ENCODE measurements at regions not wholly inside any gene's neighbourhood (a gene's known extent, or its start where the extent isn't known, plus 50 kb on each side); places are given as distances from the start of the nearest gene placed in this dataset.
"Not testable (repeated sequence)": the region's sequence is repeated elsewhere in the genome, so short reads cannot be mapped to it uniquely, and the experiment has no call there.

- DNase-seq (ENCODE audit: low spot score), result not testable (repeated sequence)
Observed at GRCh38 chr16:88148078-88148477, 196.8 kb downstream of the BANP start.

- not testable (repeated sequence) for DNase-seq (ENCODE audit: low spot score)
Observed at GRCh38 chr16:88148682-88149081, 197.4 kb downstream of the BANP start.

- not testable (repeated sequence) for DNase-seq (ENCODE audit: low spot score)
Observed at GRCh38 chr16:88149158-88149603, 197.9 kb downstream of the BANP start.

DNA sequence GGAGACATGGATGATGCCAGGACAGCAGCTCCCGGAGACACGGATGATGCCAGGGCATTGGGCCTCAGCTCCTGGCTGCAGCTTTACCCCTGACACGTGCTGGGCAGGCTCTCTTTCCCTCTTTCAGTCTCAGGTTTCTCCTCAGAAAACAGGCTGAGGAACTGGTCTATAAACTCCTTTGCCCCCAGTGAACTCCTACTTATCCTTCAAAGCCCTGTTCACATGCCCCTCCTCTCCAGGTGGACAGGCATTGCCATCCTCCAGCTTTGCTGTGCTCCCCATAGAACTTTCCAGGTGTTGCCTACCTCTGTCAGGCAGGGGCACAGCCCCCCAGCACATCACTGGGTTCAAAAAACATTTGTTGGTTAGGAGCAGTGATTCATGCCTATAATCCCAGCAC lies 198.4 kb downstream of the BANP start:
- not testable (repeated sequence) for DNase-seq (ENCODE audit: low spot score)

DNA sequence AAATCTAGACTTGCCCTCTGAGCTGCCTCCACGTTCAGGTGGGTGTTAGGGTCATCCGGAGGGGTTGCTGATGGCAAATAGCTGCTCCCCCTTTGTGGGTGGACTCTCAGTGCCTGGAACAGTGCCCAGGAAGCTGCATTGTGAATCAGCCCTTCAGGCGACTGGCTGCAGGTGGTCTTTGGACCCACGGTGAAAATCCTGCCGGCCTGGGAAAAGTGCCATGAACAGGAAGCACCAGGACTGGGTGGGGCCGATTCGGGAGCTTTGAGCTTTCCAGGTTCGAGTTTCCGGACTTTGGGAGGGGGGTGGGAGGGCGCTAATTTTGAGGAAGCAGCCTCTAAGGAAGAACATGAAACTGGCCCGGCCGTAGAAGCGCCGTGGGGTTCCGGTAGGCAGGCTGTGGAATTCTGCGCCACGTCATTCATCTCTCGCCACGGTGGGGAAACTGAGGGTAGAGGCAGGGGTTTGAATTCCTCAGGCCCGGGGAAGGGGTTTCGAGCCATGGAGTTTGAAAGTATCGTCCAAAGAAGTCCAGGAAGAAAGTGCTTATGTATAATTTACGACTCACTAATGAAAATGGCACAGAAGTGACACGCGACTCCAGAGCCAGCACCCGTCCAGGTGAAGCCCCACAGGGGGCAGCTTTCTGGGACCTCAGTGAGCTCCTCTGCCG lies 199.4 kb downstream of the BANP start:
- DNase-seq (ENCODE audit: low spot score), result not testable (repeated sequence)

- peak; percentile 29 for DNase-seq (ENCODE audit: low spot score)
Observed at GRCh38 chr16:88151129-88151499, 199.9 kb downstream of the BANP start.

DNA sequence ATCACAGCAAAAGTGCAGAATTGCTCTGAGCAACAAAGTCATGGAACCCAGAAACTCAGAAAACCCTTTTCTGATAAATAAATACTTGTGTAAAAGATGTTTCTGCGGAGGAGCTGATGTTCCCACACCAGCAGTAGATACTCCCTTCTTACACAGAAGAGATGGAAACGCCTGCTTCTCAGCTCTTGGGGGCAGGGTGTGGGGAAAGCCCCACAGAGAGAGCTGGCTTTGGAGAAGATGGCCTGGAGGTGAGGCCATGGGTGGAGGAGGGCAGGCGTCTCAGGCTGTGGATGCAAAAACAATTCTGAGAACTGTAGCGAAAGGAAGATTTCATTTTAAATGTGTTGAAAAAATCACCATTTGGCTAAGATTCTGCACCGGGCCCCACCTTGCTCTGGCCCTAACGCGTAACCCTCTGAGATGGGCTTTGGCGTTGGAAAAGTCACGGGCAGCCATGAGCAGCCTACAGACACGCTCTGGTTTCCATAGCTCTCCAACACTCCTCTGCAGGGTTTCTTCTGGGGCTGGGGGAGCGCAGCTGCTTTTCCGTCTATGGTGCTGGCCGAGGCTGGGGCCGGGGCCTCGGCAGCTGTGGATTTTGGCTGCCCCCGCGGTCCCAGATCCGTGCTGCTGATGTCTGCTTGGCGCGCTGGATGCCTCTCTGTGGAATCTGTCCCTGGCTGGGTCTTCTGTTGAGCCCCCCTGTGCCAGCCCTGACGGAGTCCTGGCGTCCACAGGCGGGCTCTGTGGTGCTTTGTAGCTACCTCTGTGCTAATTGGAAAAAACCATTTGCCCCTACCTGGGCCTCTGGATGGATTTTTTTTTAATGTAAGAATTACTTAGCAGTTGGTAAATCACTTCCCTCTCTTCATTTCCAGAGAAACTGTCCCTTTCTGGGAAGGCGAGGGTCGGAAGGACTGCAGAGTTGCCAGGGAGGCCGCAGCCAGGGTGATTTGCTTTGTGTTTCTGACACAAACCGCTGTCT lies 200.9 kb downstream of the BANP start:
- not testable (repeated sequence) for DNase-seq (ENCODE audit: low spot score)

DNA sequence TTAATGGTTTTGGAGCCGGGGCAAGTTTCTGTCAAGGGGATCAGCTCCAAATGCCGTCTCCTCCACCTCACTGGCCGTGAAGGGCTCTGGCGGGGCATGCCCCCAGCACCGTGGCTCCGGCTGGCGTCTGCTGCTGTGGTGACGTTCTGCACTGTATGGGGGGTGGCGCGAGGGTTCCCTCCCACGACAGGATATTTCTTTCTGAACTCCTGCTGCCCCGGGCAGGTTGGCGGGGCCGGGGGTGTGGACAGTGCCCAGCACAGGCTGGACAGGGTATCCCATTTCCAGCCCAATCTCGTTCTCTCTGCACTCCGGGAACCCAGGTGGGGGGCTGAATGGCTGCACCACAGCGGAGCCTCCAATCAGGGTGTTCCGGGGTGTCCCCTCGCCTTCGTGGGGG lies 201.6 kb downstream of the BANP start:
- DNase-seq (ENCODE audit: low spot score), result not testable (repeated sequence)

DNA sequence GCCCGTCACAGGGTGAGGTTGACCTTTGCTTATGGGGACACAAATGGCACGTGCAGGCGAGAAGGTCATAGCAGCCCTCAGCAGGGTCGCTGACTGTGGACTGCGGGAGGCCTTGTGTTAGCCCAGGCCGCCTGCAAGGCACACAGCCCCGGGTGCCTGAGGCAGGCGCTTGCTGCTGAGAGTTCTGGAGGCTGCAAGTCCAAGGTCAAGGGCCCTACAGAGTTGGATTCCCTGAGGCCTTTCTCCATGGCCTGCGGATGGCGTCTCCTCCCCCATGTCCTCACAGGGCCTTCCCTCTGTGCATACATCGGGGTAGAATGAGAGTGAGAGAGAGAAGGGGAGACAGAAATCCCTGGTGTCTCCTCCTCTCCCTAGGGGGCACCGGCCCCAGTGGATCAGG lies 202.3 kb downstream of the BANP start:
- not testable (repeated sequence) for DNase-seq (ENCODE audit: low spot score)

- not testable (repeated sequence) for DNase-seq (ENCODE audit: low spot score)
Observed at GRCh38 chr16:88154886-88155285, 203.7 kb downstream of the BANP start.

GRCh38 chr16:88155681-88156080 lies 204.4 kb downstream of the BANP start:
- DNase-seq (ENCODE audit: low spot score), result not testable (repeated sequence)

DNA sequence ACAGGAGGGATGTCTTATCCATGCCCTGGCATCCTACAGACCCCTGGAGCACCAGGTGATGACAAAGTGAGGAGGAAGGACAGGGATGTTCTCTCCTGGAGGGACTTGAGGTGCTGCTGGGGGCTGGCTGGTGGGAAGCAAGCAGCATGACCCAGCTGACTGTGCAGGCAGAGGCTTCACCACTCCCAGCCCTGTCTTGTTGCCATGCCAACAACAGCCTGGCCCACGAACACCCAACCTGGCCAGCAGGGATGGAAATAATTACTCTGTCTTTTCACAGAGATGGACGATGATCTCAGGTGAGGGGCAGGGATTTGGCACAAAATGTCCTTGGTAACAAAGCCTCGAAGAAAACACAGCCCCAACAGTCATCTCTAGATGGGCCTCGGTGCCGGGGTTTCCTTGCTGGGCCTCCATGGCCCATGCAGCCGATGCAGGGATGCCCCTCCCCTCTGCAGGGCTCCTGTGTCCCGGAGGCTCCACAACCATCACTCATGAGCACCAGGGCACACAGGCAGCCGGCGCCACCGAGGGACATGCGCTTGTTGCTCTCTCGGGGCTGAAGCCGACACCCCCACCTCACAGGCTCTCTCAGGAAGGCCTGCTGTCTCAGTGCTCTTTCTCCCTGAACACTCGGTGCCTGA lies 205.5 kb downstream of the BANP start:
- not testable (repeated sequence) for DNase-seq (ENCODE audit: low spot score)

GRCh38 chr16:88157686-88158085 lies 206.5 kb downstream of the BANP start:
- DNase-seq (ENCODE audit: low spot score), result not testable (repeated sequence)

GRCh38 chr16:88158256-88159045 lies 207.2 kb downstream of the BANP start:
- DNase-seq (ENCODE audit: low spot score), result not testable (repeated sequence)

GRCh38 chr16:88159046-88159896 lies 208.0 kb downstream of the BANP start:
- not testable (repeated sequence) for DNase-seq (ENCODE audit: low spot score)

DNA sequence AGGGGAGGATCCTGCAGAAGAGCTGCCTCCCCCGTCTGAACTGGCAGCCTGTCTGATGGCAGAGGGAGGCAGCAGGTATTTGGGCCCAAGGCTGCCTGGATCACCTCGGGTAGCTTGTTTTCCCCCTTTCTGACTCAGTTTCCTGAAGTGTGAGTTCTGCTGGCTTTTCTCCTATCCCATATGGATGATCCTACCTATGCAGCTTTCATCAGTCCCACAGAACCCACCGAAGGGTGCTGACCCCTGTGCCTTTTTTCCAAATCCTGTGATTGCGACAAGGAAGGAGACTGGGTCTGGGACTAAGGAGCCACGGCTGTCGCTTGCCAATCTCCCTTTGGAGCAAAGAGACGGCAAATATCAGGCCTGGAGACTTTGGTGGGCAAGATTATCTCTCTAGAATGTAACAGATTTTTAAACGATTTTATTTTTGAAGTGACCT lies 208.7 kb downstream of the BANP start:
- DNase-seq (ENCODE audit: low spot score), result not testable (repeated sequence)

GRCh38 chr16:88161191-88161590 lies 210.0 kb downstream of the BANP start:
- DNase-seq (ENCODE audit: low spot score), result not testable (repeated sequence)

GRCh38 chr16:88161623-88162275 lies 210.5 kb downstream of the BANP start:
- not testable (repeated sequence) for DNase-seq (ENCODE audit: low spot score)

DNA sequence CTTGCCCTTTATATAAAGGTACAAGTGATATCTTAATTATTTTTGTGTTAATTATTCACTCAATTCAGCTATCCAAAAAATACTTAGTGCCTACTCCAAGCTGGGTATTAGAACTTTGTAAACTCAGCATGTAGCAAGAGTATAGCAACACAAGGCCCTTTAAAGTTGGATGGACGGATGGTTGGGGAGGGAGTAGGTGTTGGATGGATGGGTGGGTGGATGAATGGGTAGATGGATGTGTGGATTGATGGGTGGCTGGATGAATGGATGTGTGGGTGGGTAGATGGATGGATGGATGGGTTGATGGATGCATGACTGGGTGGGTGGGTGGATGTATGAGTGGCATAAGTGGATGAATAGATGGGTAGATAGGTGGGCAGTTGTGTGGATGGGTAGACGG lies 211.5 kb downstream of the BANP start:
- DNase-seq (ENCODE audit: low spot score), result not testable (repeated sequence)

Data from A172 (cell line).